CD4-positive, alpha-beta T cell treated with Interferon alpha-2 for 1 hour (primary cell): ENCODE measurements at regions not wholly inside any gene's neighbourhood (a gene's known extent, or its start where the extent isn't known, plus 50 kb on each side); places are given as distances from the start of the nearest gene placed in this dataset.
A peak's percentile ranks its signal among the peaks of the same experiment; 100 is the strongest.

Experiments
- DNase-seq, 2 donors: peaks; one replicate each; pipeline ENCODE4 v3.0.0-alpha.2; 2020 to 2022

DNA sequence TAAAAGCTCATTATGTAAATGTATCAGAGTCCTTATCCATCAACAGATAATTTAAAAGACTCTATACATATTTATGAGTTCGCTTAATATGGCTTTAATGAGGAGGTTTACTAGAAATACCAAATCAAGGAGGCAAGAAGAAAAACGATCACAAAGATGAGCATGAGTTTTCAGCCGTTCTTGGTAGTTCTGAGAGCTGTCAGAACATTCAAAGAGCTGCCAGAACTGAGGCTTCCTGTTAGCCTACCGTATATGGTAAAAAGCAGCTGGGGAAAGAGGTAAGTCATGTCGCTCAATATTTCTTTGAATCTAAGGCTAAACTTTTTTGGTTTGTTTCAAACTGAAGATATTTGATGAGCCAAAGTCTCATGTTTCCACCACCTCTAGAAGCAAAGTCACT, 115.3 kb upstream of the PLXNC1 start:
- DNase-seq, result peak; percentile 12 to 36

DNA sequence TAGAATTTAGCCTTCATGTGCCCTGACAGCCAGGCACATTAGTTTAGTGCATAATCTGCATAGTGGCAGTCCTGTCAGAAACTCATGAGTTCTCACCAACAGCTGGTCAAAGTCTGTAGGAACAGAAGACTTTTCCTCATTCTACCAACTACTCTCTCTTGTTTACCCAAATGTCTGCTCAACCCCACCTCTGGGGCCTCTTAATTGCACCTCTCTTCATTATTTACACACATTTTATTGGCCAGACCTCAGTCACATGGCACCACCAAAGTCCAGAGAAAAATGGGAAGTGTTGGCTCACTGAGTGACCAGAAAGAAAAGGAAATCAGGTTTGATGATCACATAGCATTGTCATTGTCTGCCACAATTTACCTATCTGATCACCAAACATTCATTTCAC, 114.6 kb upstream of the PLXNC1 start:
- no peak for DNase-seq

DNA sequence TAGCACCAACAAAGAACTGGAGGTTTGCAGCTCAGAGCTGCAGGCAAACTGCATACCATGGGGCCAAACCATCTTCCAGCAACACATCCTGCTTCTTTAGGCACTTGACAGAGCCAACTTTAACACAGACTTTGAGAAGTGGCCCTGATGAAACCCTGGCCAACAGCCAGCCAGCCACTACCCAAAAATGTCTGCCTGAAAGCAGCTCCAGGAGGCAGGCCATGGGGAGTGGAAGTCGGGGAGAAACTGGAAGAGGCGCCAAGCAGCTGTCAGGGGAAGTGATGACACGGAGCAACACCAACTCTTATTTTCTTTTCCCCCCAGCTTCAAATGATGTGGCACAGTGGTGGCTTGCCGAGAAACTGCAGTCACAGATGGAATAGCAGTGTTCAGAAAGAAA, 110.9 kb upstream of the PLXNC1 start:
- DNase-seq, result no peak

DNA sequence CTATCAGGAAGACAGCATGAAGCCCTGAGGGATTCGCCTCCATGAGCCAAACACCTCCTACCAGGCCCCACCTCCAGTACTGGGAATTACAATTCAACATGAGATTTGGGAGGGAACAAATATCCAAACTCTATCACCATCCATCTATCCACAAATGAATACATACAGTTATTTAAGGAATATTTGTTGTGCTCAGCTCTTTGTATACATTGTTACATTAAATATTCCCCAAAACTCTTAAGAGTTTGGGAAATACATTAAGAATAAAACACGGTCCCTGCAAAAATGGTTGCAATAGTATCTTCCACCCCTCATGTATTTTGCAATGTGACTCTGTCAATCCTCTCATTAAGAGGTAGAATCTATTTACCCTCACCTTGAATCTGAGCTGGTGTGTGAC, 109.8 kb upstream of the PLXNC1 start:
- DNase-seq, result no peak

DNA sequence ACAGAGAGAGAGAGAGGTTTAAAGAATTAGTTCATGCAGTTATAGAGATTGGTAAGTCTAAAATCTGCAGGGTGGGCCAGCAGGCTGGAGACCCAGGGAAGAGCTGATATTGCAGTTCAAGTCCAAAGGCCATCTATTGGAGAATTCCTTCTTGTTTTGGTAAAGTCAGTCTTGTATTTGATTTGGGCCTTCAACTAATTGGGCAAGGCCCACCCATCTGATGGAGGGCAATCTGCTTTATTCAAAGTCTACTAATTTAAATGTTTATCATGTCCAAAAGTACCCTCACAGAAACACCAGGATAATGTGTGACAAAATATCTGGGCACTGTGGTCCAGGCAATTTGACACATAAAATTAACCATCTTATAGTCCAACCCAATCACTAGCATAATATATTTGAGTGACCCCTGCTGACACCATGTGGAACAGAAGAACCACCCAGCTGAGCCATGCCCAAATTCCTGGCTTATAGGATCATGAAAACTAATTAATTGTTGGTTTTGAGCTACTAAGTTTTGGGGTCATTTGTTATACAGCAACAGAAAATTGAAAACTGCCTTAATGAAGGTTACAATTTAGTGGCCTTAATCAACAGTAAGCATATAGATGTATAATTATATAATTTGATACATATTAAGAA, 109.1 kb upstream of the PLXNC1 start:
- no peak for DNase-seq

DNA sequence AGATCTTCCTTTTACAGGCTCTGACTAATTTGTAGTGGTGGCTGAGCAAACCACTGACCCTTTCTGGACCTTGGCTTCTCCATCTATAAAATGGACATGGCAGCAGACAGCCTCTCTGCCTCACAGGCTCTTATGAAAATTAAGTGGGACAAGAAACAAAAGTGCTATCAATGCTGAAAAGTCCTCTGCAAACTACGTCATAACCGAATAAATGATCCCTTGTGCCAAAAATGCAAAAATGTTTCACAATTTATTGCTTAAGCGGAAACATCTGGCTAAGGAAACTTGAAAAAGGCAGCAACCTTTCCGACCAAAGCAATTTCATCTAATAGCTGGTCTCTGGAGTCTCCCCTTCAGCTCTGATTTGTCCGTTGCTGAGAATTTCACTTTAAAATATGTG, 108.5 kb upstream of the PLXNC1 start:
- no peak for DNase-seq

DNA sequence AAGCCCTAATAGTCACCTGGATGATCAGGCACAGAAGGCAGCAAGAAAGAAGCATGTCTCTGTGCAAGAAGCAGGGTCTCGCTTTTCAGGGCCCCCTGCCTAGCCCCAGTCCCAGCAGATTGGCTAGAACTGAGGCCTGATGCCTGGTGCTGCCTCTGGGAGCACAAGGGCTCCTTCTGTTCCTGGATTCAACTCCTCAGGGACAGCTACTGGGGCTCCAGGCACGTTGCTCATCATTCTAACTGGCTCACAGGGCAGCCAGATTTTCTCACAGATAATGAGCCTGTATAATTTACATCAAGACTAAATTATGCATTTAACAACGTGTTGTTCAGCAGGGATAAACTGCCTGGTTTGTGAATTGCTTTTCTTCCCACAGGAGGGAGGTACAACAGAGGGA, 106.5 kb upstream of the PLXNC1 start:
- no peak for DNase-seq

DNA sequence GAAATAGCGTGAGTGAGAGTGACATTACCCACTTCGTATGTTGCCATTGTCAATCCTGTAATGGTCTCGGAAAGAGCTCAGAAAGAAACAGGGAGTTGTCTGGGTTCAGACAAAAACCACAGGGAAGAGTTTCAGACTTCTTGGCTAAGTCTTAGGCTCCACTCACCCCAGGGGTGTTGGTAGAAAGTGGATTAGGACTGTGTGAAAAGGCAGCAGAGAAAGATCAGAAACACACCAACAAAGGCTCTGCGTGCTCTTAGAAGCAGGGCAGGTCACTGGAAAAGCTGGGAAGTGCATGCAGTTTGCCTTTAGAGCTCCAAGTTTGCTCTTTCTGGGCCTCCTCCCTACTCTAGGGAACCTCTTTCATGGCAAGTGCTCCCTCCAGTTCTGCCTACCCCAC, 106.1 kb upstream of the PLXNC1 start:
- DNase-seq, result no peak

DNA sequence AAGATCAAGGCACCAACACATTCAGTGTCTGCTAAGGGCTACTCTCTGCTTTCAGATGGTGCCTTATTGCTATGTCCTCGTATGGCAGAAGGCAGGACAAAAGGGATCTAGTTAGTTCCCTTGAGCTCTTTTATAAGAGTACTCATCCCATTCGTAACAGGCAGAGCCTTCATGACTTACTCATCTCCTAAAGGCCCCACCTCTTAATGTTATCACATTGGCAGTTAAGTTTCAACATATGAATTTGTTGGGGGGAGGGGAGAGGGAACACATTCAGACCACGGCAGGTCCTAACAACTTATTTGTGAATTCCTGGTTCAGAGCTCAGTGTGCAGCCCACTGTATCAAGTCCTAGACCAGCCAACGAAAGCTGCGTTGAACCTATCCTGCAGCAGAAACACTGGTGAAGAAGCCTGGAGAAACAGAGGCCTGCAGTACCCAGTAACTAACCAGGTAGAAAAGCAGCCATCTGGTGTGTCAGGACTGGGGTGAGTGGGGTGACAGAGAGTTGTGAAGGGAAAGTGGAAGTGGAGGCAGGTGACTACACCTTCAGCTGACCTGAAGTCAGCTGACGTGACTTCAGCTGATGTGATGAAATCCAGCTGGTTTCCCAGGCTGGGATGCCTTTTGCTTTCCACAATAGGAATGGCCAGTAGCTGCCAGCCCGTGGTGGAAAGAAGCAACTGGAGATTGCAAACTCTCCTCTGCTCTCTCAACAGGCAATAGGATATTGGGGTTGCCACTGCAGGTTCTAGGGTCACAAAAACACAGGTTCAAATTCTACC, 101.6 kb upstream of the PLXNC1 start:
- DNase-seq, result no peak

DNA sequence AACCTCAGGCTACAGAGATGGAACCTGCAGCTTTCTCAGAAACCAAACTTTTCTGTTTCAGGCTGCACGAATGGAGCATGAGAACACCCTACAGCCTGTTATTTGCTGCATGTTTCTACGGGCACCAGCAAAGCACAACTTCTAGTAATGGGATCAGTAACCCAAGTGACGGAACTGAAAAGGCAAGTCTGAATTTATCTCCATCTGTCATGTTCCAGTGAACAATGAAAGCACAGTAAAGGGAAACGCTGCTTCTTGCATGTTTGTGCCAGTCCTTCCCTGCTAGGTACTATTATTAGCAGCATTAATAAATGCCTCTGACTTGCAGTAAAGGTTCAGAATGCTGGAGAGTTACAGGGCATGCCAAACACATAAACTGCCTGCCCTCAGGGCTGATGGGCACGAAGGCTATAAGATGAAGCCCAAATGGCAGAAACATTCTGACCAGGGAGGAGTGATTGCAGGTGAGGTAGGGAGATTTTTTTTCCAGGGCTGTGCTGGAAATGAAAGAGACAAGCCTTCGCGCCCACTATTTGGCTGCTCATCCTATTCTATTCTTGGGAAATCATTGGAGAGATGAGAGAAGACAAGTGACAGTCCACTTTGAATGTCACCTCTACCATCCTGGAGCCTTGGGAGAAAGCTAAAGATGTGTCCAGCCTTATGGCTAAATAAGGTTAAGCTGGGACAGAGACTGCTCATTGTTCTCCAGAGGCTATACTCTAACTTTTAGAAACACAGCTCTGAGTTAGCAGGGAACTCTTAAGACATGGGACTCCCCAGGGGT, 100.4 kb upstream of the PLXNC1 start:
- no peak for DNase-seq

DNA sequence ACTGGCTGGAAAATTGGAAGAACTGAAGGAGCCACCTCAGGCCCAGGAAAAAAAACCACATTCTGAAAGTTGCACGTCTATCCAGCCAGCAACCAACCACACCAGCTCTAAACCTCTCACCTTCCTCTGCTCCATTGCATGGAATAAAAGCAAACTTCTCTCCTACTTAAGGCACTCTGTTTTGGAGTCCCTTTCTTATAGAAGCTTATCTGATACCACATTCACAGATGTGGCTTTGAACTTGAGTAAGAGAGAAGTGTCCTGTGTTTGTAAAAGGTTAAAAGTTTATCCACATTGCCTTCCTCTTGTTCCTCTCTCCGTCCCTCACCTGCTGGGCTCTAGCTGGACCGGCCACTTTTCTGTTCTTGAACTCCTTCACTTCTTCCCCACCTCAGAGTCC, 99.6 kb upstream of the PLXNC1 start:
- DNase-seq, result no peak

DNA sequence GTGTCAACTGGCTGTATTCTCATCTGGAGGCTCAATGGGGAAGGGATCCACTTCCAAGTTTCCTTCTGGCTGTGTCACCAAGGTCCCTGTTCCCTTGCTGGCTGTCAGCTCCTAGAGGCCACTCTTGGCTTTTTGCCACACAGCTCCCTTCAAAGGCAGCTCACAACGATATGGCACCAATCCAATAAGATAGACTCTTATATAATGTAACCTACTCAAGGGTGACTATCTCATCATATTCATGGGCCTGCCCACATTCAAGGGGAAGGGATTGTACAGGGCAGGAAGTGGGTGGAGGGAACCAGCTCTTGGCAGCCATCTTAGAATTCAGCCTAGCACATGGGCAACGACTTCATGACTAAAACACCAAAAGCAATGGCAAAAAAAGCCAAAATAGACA, 98.7 kb upstream of the PLXNC1 start:
- DNase-seq, result no peak

DNA sequence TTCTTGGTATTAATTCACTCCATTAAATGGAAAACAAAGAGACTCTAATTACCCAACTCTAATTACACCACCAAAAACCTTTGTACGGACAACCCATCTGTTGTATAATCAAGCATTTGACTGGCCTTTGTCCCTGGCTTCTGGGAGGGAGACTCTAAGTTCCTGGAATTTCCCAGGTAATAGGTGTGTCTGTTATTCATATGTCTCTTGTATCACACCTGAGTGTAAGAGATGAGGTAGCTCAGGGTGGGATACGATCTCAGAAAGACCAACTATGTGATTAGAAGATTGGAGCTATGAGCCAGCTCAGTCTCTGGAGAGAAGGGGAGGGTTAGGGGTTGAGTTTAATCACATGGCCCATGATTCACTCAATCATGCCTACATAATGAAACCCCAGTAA, 94.7 kb upstream of the PLXNC1 start:
- DNase-seq, result no peak

DNA sequence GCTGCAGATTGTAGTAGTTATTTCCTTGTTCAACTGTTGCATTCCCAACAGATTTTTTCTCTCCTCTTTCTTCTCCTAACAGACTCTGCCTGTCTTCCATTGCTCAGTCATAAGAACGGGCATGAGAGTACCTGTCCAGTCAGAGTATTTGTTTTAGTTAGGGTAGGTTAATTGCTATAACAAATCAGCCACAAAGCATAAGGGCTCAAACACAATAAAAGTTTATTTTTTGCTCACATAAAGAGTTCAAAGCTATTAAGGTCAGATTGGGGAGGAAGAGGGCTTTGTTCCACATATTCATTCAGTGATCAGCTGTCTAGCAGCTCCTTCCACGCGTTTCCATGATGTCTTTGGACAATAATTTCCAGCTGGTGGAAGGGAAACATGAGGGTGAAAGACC, 92.8 kb upstream of the PLXNC1 start:
- DNase-seq, result no peak

DNA sequence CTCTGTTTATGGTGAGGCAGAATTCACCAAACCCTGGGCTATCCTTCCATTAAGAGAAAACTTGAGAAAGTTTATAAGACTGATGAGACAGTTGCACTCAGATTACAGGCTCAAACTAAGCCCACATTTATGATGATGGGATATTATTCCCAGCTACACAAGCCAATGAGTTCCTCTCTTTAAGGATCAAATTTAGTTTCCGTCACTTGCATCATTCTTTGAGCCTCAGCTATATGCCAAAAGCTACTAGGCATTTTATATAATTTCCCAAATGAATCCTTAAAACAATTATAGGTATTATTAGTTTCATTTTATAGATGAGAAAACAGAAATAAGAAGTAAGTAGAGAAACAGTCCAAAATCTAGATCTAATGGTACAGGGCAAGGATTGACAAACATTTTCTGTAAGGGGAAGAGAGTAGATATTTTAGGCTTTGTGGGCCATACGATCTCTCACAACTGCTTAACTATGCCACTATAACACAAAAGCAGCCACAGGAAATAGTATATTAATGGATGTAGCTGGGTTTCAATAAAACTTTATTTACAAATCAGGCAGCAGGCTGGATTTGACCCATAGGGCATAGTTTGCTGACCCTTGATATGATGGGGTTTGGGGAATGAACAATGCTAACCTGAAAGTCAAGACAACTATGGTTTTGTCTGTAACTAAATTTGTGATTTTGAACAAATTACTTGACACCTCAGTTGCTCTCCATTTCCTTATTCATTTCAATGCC, 91.8 kb upstream of the PLXNC1 start:
- DNase-seq, result no peak

DNA sequence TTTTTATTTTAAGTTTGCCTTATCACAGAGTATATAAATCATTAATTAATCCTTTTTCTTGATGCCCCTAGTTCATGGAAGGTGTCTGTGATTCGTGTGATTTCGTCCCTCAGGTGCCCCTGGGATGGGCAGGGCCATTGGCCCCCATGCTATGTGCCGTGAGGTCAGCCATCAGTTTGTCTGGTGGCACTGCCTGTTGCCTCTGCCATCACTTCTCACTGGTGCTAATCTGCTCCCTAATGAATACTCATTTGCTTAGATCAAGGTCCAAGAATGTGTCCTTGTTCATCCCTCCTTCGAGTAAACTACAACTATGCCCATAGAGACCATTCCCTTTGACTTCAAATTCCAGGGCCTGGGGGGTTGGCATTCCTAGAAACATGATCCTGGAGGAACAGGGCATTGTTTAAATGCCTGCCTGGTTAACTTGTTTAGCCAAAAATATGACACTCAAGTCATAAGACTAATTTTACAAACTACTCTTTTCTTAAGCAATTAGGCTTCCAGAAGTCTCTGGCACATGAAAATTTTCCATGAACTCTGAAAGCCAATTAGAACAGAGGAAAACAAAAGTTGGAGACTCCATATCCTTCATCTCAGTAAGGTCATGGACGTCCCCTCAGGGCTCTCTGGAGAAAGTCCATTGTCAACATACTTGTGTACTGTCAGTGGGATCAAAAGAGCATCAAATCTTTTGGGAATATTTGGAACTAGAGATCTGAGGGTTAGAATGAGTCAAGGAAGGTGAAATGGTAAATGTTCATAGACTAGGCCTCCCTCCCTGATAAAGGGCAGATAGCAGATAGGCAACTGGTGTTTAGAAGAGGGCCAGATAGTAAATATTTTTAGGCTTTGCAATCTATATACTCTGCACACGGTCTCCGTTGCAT, 90.9 kb upstream of the PLXNC1 start:
- DNase-seq, result no peak

DNA sequence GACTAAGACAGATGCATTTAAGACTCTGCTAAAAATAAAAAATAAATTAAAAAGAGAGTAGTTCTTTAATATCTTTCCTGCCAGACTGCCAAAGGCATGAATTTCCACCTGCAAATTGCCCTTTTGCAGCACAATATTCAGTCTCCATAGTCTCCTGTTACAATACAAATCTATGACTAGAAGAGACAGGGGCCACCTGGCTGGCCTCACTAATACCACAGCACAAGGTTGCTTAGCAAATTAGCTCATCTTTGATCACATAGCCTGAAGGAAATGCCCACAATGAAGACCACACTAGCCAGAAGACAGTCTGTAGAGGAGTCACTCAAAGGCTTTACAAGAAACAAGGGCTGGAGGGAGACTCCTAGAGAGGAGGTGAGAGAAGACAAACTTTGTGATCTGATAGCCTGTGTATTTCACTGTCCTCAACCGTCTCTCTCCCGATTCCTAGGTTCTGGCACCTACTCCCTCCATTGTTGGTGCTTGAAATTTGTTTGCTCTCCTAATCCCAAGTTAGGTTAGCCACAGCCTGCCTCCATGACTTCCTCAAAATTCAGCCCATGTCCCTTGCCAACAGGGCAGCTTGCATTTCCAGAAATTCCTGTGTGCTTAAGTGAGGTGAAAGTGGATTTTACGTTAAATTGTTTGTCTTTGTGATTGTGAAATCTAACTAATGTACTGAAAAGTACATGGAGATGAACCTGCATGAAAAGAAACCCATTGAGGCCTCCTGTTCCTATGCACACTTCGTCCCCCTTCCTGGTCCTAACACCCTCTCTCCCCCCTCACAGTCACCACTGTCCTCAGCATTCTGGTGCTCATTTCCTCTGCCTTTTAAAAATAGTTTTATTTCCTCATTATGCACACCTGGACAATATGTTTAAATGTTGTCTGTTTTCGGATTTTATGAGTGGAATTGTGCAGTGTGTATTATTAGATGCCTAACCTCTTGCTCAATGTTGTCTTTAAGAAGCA, 88.7 kb upstream of the PLXNC1 start:
- DNase-seq, result no peak

DNA sequence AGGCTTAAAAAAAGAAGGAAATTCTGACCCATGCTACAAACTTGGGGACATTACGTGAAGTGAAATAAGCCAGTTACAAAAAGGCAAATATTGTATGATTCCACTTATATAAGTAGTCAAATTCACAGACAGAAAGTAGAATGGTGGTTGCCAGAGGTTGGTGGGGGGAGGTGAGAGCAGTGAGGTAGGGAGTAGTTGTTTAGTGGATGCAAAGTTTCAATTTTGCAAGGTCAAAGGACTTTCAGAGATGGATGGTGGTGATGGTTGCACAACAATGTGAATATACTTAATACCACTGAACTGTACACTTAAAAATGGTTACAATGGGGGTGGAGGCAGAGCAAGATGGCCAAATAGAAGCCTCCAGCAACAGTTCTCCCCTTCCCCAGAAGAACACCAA, 86.2 kb upstream of the PLXNC1 start:
- no peak for DNase-seq

DNA sequence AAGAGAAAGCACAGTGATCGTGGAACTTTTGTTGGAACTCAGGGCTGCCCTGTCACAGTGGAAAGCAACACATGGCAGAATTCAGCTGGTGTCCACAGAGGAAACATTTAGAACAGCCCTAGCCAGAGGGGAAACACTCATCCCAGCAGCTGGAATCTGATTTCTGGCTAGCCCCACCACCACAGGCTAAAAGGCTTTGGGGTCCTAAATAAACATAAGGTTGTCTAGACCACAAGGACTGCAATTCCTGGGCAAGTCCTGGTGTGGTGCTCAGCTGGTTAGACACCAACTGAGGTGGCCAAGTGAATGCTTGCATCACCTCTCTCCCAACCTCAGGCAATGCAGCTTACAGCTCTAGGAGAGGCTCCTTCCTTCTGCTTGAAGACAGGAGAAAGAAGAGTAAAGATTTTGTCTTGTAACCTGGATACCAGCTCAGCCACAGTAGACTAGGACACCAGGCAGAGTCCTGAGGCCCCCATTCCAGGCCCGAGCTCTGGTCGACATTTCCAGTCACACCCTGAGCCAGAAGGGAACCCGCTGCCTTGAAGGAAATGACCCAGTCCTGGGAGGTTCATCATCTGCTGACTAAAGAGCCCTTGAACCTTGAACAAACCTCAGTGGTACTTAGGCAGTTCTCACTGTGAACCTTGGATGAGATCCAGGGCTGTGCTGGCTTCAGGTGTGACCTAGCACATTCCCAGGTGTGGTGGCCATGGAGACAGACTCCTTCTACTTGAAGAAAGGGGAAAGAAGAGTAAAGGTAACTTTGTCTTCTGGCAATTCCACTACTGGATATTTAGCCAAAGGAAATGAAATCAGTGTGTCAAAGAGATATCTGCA, 85.4 kb upstream of the PLXNC1 start:
- DNase-seq, result no peak

DNA sequence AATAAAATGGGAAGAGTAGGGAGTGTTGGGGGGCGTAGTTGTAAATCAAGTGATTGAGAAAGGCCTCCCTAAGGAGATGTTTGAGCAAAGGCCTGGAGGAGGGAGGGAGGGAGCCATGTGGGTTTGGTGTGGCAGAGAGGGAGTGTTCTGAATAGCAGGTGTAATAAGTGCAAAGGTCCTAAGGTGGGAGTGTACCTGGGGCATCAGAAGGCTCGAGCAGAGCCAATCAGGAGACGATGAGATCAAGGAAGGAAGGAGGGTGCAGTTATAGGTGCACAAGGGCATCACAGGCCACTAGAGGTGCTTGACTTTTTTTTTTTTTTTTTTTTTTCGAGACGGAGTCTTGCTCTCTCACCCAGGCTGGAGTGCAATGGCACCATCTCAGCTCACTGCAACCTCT, 77.9 kb upstream of the PLXNC1 start:
- no peak for DNase-seq
